ENCODE measurements at regions not wholly inside any gene's neighbourhood (a gene's known extent, or its start where the extent isn't known, plus 50 kb on each side); places are given as distances from the start of the nearest gene placed in this dataset.

DNA sequence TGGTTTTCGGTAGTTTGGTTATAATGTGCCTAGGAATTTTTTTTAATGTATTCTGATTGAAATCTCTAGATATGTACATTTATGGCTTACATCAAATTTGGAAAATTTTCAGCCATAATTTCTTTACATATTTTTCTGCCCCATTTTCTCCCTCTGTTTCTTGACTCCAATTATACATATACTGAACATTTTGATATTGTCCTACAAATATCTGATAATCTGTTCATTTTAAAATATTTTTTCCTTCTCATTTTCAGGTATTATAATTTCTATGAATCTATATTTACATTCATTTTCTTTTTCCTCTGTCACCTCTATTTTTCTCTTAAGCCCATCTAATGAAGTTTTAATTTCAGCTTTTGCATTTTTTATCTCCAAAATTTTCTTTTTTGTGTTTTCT, 82.7 kb upstream of the TMLHE start:
- no peak for TF ChIP-seq POLR2AphosphoS5 (IDR thresholded peaks at IDR 0.05)
- TF ChIP-seq, protein P1, sequence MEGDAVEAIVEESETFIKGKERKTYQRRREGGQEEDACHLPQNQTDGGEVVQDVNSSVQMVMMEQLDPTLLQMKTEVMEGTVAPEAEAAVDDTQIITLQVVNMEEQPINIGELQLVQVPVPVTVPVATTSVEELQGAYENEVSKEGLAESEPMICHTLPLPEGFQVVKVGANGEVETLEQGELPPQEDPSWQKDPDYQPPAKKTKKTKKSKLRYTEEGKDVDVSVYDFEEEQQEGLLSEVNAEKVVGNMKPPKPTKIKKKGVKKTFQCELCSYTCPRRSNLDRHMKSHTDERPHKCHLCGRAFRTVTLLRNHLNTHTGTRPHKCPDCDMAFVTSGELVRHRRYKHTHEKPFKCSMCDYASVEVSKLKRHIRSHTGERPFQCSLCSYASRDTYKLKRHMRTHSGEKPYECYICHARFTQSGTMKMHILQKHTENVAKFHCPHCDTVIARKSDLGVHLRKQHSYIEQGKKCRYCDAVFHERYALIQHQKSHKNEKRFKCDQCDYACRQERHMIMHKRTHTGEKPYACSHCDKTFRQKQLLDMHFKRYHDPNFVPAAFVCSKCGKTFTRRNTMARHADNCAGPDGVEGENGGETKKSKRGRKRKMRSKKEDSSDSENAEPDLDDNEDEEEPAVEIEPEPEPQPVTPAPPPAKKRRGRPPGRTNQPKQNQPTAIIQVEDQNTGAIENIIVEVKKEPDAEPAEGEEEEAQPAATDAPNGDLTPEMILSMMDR (IDR thresholded peaks at IDR 0.05): no peak
- TF ChIP-seq POLR2A (IDR thresholded peaks at IDR 0.05): no peak
